Right atrium auricular region (tissue), 2 donors: ENCODE measurements at regions not wholly inside any gene's neighbourhood (a gene's known extent, or its start where the extent isn't known, plus 50 kb on each side); places are given as distances from the start of the nearest gene placed in this dataset.

Experiments used
- DNase-seq: peaks from one replicate; pipeline ENCODE4 v3.0.0-alpha.2; 2019; ENCODE audit warnings: low spot score
- H3K27ac ChIP-seq, 2 donors: fragments of 200-600 bp; sonication (generic); 1 replicate in 1 of 2; 2 replicates in 1 of 2; pipeline ENCODE4 v1.5.1; 2016 to 2019
- H3K27me3 ChIP-seq, 2 donors: fragments of 200-600 bp; sonication (generic); one replicate each; pipeline versions ENCODE4 v1.5.1 to v1.6.0; 2017 to 2019
- H3K36me3 ChIP-seq: fragments of 200-600 bp; sonication (generic); one replicate; pipeline ENCODE4 v1.5.1; 2016
- H3K4me1 ChIP-seq, 2 donors: fragments of 200-600 bp; sonication (generic); one replicate each; pipeline versions ENCODE4 v1.5.1 to v1.6.0; 2017 to 2019
- H3K4me3 ChIP-seq, 2 donors: fragments of 200-600 bp; sonication (generic); 1 replicate in 1 of 2; 2 replicates in 1 of 2; pipeline ENCODE4 v1.5.1; 2017 to 2019; ENCODE audit warnings: mild to moderate bottlenecking in 1 of 2, moderate library complexity in 1 of 2
- H3K9me3 ChIP-seq, 2 donors: fragments of 200-600 bp; sonication (generic); one replicate each; pipeline ENCODE4 v1.5.1; 2019
- CTCF ChIP-seq, 2 donors: fragments of 200-600 bp; sonication (generic); IDR thresholded peaks; one replicate each; pipeline ENCODE4 v1.5.1; 2019; ENCODE audit warnings: antibody characterized with exemption in 2 of 2

DNA sequence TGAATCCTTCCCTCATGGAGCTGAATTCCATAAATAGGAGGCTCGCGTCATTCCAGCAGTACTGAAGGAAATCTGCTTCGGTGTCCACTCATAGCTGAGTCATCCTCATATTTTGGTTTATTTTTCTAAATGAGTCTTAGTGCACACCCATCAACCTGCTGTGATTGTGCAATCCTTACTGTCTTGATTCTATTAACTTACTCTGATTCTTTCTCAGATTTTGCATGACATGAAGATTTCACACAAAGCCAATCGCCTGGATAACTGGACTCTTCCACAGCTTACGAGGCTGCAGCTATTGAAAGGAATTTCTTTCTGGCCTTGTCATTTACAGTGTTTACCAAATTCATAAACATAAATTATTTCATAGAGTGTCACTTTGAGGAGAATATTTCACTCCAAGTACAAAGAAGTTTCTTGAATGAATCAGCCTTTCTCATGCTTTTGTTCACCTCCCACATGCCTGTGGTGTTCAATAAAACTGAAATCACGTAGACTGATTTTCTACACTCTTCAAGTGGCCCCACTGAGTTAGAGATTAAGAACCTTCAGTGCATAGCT is 207.6 kb upstream of the SLITRK2 start:
- Histone ChIP-seq H3K27ac (no peak overlapping the region), H3K36me3 (no peaks in the 10 kb centered on the region), H3K4me1 (no peaks in the 10 kb centered on the region), H3K27me3 (no peaks in the 10 kb centered on the region), H3K9me3 (no peaks in the 10 kb centered on the region), H3K4me3 (no peak overlapping the region)
- no peak for TF ChIP-seq CTCF (IDR thresholded peaks at IDR 0.05)
- DNase-seq: no peak

DNA sequence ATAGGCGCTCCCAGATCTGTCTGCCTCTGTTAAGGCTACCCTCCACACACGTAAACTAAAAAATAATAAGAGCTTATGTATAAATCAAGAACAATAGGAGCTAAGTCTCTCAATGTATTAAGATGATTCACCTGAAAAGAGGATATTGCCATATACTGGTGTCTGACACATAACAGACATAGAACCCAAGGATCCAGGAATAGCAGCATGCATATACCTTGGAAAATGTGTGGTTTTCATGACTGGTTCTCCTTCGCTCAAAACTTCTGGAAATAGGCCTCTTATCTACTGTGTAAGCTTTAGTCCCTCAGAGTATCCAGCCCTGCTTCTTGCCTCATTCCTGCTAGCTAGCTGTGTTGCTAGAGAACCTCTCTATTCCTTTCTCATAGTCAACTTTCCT is 203.7 kb upstream of the SLITRK2 start:
- no peak for TF ChIP-seq CTCF (IDR thresholded peaks at IDR 0.05)
- H3K9me3 ChIP-seq: no peaks in the 10 kb centered on the region
- H3K4me3 ChIP-seq: no peak overlapping the region
- H3K27me3 ChIP-seq: no peaks in the 10 kb centered on the region
- no peaks in the 10 kb centered on the region for H3K36me3 ChIP-seq
- H3K27ac ChIP-seq: no peak overlapping the region
- no peaks in the 10 kb centered on the region for H3K4me1 ChIP-seq
- DNase-seq: no peak

- DNase-seq: no peak
Observed at GRCh38 chrX:145620666-145621065, 197.0 kb upstream of the SLITRK2 start.

GRCh38 chrX:145623453-145623852 is 194.2 kb upstream of the SLITRK2 start:
- no peak for TF ChIP-seq CTCF (IDR thresholded peaks at IDR 0.05)
- no peak for DNase-seq
- Histone ChIP-seq H3K27me3 (no peaks in the 10 kb centered on the region), H3K4me1 (no peaks in the 10 kb centered on the region), H3K36me3 (no peaks in the 10 kb centered on the region), H3K9me3 (no peaks in the 10 kb centered on the region), H3K27ac (no peak overlapping the region), H3K4me3 (no peak overlapping the region)

More at GRCh38 chrX:145620666-145621065, 197.0 kb upstream of the SLITRK2 start:
- no peaks in the 10 kb centered on the region for H3K27me3 ChIP-seq
- no peak for TF ChIP-seq CTCF (IDR thresholded peaks at IDR 0.05)
- no peak overlapping the region for H3K27ac ChIP-seq
- H3K9me3 ChIP-seq: no peaks in the 10 kb centered on the region
- no peak overlapping the region for H3K4me3 ChIP-seq
- no peaks in the 10 kb centered on the region for H3K36me3 ChIP-seq
- H3K4me1 ChIP-seq: no peaks in the 10 kb centered on the region

GRCh38 chrX:145630081-145630480 is 187.5 kb upstream of the SLITRK2 start:
- Histone ChIP-seq H3K36me3 (no peaks in the 10 kb centered on the region), H3K27ac (no peak overlapping the region), H3K4me1 (no peaks in the 10 kb centered on the region), H3K27me3 (no peaks in the 10 kb centered on the region), H3K9me3 (no peaks in the 10 kb centered on the region), H3K4me3 (no peak overlapping the region)
- DNase-seq: no peak
- TF ChIP-seq CTCF (IDR thresholded peaks at IDR 0.05): no peak

DNA sequence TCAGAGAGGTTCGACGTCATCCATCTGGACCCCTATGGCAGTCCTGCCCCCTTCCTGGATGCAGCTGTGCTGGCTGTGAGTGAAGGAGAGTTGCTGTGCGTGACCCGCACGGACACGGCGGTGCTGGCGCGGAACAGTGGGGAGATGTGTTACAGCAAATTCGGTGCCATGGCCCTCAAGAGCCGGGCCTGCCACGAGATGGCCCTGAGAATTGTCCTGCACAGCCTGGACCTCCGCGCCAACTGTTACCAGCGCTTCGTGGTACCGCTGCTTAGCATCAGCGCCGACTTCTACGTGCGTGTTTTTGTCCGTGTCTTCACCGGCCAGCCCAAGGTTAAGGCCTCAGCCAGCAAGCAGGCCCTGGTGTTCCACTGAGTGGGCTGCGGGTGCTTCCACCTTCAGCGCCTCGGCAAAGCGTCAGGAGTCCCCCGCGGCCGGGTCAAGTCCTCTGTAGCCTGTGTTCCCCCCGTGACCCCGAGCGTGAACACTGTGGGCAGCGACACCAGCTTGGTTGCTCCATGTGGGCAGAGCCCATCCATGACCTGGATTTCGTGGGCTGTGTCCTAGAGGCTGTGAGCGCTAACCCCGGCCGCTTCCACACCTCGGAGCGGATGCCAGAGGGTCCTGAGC is 186.7 kb upstream of the SLITRK2 start:
- H3K4me3 ChIP-seq: no peak overlapping the region
- H3K4me1 ChIP-seq: no peaks in the 10 kb centered on the region
- no peaks in the 10 kb centered on the region for H3K27me3 ChIP-seq
- H3K27ac ChIP-seq: no peak overlapping the region
- no peak for TF ChIP-seq CTCF (IDR thresholded peaks at IDR 0.05)
- H3K9me3 ChIP-seq: no peaks in the 10 kb centered on the region
- DNase-seq: no peak
- H3K36me3 ChIP-seq: no peaks in the 10 kb centered on the region
